Lower leg skin (tissue), 3 donors: ENCODE measurements at regions not wholly inside any gene's neighbourhood (a gene's known extent, or its start where the extent isn't known, plus 50 kb on each side); places are given as distances from the start of the nearest gene placed in this dataset.

ENCODE experiments used
- CTCF ChIP-seq, 3 donors: fragments of 450-650 bp; IDR thresholded peaks; one replicate each; pipeline ENCODE4 v1.5.1; 2016; ENCODE audit warnings: antibody characterized with exemption in 3 of 3, mild to moderate bottlenecking in 3 of 3, moderate library complexity in 2 of 3
- POLR2A ChIP-seq, 2 donors: fragments of 450-650 bp; IDR thresholded peaks; one replicate each; pipeline ENCODE4 v1.6.1; 2016 to 2017; ENCODE audit warnings: antibody characterized with exemption in 2 of 2, mild to moderate bottlenecking in 1 of 2, moderate library complexity in 1 of 2

DNA sequence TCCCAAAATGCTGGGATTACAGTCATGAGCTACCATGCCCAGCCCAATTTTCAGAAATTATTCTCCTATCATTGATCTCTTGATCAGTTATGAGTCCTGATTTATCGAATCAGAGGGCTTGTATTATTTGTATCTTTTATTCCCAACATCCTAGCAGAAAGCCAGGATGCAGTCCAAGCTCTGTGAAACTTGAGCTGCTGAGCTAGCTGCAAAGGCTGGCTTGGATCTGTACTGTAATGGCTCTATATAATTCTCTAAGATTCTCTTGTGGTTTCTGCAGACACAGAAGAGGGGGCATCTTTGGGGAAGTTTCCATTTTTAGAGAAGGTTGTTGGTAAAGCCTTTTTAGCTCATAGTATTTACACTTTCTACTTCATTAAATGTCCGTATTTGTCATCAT lies 227.1 kb downstream of the MAP2K4 start:
- TF ChIP-seq CTCF (IDR thresholded peaks at IDR 0.05) (no peak), POLR2A (IDR thresholded peaks at IDR 0.05) (no peak)
